Fibroblast of skin of scalp (primary cell): ENCODE measurements at regions not wholly inside any gene's neighbourhood (a gene's known extent, or its start where the extent isn't known, plus 50 kb on each side); places are given as distances from the start of the nearest gene placed in this dataset.

ENCODE experiments used
- DNase-seq: peaks from one replicate; pipeline ENCODE4 v3.0.0-alpha.2; 2013

- DNase-seq = no peak
These were observed 123.3 kb upstream of the THY1 start for GRCh38 chr11:119545978-119546915.

GRCh38 chr11:119540370-119541125 lies 117.6 kb upstream of the THY1 start:
- DNase-seq = no peak

GRCh38 chr11:119539583-119539982 lies 116.6 kb upstream of the THY1 start:
- DNase-seq = no peak

- peak; percentile 3 for DNase-seq
These were observed 115.8 kb upstream of the THY1 start for GRCh38 chr11:119538753-119539152.

- no peak for DNase-seq
These were observed 114.6 kb upstream of the THY1 start for GRCh38 chr11:119537306-119538253.

GRCh38 chr11:119536801-119537200 lies 113.8 kb upstream of the THY1 start:
- DNase-seq = no peak

GRCh38 chr11:119533921-119534736 lies 111.2 kb upstream of the THY1 start:
- peak; percentile 62 for DNase-seq

- DNase-seq = no peak
These were observed 110.5 kb upstream of the THY1 start for GRCh38 chr11:119533462-119533861.

GRCh38 chr11:119532551-119532950 lies 109.6 kb upstream of the THY1 start:
- no peak for DNase-seq

- no peak for DNase-seq
These were observed 108.7 kb upstream of the THY1 start for GRCh38 chr11:119531623-119532022.

GRCh38 chr11:119531056-119531455 lies 108.1 kb upstream of the THY1 start:
- DNase-seq = no peak

- no peak for DNase-seq
These were observed 107.5 kb upstream of the THY1 start for GRCh38 chr11:119530509-119530908.

GRCh38 chr11:119529936-119530335 lies 107.0 kb upstream of the THY1 start:
- no peak for DNase-seq

GRCh38 chr11:119529063-119529845 lies 106.3 kb upstream of the THY1 start:
- no peak for DNase-seq

- no peak for DNase-seq
These were observed 102.9 kb upstream of the THY1 start for GRCh38 chr11:119525867-119526196.

GRCh38 chr11:119525180-119525866 lies 102.4 kb upstream of the THY1 start:
- DNase-seq = no peak

GRCh38 chr11:119523539-119524157 lies 100.7 kb upstream of the THY1 start:
- no peak for DNase-seq

- no peak for DNase-seq
These were observed 99.6 kb upstream of the THY1 start for GRCh38 chr11:119522609-119523008.

GRCh38 chr11:119521551-119521950 lies 98.6 kb upstream of the THY1 start:
- no peak for DNase-seq

GRCh38 chr11:119520966-119521365 lies 98.0 kb upstream of the THY1 start:
- no peak for DNase-seq
